Frontal cortex (tissue), 3 donors: ENCODE measurements at regions not wholly inside any gene's neighbourhood (a gene's known extent, or its start where the extent isn't known, plus 50 kb on each side); places are given as distances from the start of the nearest gene placed in this dataset.
A peak's percentile ranks its signal among the peaks of the same experiment; 100 is the strongest.
"Not testable (repeated sequence)": the region's sequence is repeated elsewhere in the genome, so short reads cannot be mapped to it uniquely, and the experiment has no call there.

Source experiments
- DNase-seq, 2 donors: peaks; one replicate each; pipeline ENCODE4 v3.0.0; 2012; ENCODE audit warnings: low spot score in 2 of 2
- FAIRE-seq: peaks from 2 replicates; lab custom pipeline; 2012; peaks lifted over from hg19 to GRCh38; lab: Jason Lieb, UNC
- donor health status: control.
- donor health status: control.
- donor health status: control.

DNA sequence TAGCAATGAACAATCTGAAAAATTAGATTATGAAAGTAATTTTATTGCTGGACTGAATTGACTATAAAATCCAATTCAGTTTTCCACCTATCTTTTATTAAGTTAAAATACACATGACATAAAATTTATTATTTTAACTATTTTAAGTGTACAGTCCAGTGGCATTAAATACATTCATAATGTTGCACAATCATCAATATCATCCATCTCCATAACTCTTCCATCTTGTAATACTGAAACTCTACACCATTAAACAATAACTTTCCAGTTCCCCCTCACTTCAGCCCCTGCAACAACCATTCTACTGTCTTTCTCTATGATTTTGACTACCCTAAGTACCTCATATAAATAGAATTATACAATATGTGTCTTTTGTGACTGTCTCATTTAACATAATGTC is 200.6 kb upstream of the ITGA1 start:
- FAIRE-seq (no peak), DNase-seq (no peak)

- no peak for DNase-seq
- FAIRE-seq = no peak
Measured at GRCh38 chr5:52597625-52598024, 190.1 kb upstream of the ITGA1 start.

- FAIRE-seq (no peak), DNase-seq (no peak)
Measured at GRCh38 chr5:52598968-52599367, 188.7 kb upstream of the ITGA1 start.

GRCh38 chr5:52603778-52604554 is 183.8 kb upstream of the ITGA1 start:
- DNase-seq = no peak
- FAIRE-seq = no peak

DNA sequence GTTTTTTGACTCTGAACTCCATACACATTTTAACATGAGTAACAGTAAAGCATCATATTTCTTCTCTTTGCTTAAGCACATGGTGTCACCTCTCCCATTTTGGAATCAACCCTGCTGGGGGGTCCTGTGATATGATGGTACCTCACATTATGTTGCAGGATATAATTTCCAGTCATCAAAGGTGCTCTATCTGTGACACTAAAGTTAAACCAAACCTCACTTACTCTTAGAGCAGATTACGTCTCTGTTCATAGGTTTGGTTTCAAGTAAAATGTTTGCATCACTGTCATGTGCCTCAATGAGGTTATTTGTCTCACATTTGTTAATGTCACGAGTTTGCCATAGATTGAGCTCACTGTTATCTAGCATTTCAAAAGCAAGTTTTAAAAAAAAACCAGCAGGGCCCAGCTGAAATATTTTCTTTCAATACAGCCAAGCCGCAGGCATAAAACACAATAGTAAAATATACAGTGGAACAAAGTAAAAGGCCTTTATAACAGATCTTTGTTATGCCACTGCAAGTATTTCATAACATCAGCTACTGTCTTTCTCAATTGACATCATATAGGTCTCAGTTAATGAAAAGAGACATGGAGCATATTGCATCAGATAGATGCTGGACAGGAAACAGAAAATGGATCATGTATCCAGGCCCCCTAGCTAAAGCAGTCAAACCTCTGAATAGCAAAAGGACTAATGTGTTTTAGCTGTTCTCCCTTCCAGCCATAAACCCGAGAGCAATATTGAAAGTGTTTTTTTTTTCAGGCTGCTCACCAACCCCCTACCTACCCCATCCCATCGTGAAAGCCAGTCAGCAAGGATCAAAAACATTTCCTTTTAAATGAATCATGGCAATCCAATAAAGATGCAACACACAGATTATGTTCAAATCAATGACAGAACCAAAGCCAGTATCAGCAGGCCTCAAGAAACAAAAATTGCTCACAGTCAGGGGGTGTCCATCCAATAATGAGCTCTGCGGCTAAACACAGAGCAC is 182.1 kb upstream of the ITGA1 start:
- DNase-seq = no peak
- FAIRE-seq = no peak

DNA sequence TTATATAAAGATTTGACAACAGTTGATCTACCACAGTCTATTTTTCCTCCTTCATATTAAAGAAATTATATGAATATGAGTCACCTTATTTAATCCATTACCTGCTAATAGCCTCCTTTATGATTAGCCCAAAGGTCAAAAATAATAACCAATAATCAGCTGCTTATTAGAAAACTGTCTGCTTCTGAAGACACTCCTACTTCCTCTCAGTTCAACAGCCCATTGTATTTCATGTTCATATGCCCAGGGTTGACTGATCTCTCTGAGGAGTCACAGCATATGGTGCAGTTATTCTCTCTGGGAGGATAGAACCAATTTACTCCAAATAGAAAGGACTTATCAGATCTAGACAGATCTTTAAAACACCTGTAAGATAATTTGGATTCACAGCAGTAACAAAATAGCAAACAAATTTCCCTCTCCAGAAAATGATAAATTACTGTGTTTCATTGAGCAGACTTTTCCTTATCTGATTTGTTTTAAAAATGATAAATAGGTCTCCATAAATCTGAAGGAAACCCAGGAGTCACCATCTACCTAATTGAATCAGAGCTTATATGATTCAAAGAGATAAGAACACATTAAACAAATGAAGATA is 180.4 kb upstream of the ITGA1 start:
- DNase-seq (no peak), FAIRE-seq (no peak)

- FAIRE-seq (no peak), DNase-seq (no peak)
Measured at GRCh38 chr5:52620315-52620714, 167.4 kb upstream of the ITGA1 start.

DNA sequence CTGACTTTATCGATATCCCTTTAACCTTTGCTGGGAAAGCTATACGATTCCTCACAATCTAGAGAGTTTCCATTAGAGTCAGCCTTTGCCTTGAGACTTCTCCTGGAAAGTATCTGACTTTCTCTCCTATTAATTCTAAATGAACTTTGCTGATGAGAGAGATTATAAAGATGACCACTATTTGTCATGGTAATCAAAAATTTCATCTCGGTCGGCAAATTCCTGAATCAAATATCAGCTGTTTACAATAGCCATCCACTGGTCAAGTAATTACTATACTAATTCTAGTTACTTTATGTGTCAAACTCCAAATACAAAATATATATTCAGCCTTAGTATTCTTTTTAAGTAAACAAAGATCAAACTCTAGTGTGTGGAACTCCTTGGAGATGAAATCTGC is 164.4 kb upstream of the ITGA1 start:
- FAIRE-seq = no peak
- DNase-seq = no peak

- FAIRE-seq (no peak), DNase-seq (no peak)
Measured at GRCh38 chr5:52624291-52624690, 163.4 kb upstream of the ITGA1 start.

GRCh38 chr5:52626312-52626711 is 161.4 kb upstream of the ITGA1 start:
- FAIRE-seq = no peak

GRCh38 chr5:52627740-52628139 is 160.0 kb upstream of the ITGA1 start:
- DNase-seq (no peak), FAIRE-seq (no peak)

More at GRCh38 chr5:52626312-52626711, 161.4 kb upstream of the ITGA1 start:
- DNase-seq = no peak

GRCh38 chr5:52632281-52632680 is 155.4 kb upstream of the ITGA1 start:
- FAIRE-seq (no peak), DNase-seq (no peak)

- not testable (repeated sequence) for FAIRE-seq, DNase-seq
Measured at GRCh38 chr5:52634171-52634570, 153.5 kb upstream of the ITGA1 start.

- DNase-seq (no peak), FAIRE-seq (no peak)
Measured at GRCh38 chr5:52638732-52639131, 149.0 kb upstream of the ITGA1 start.

- FAIRE-seq = no peak
Measured at GRCh38 chr5:52648726-52649125, 139.0 kb upstream of the ITGA1 start.

GRCh38 chr5:52655163-52655562 is 132.6 kb upstream of the ITGA1 start:
- FAIRE-seq = no peak
- DNase-seq = no peak

More at GRCh38 chr5:52648726-52649125, 139.0 kb upstream of the ITGA1 start:
- DNase-seq = no peak

DNA sequence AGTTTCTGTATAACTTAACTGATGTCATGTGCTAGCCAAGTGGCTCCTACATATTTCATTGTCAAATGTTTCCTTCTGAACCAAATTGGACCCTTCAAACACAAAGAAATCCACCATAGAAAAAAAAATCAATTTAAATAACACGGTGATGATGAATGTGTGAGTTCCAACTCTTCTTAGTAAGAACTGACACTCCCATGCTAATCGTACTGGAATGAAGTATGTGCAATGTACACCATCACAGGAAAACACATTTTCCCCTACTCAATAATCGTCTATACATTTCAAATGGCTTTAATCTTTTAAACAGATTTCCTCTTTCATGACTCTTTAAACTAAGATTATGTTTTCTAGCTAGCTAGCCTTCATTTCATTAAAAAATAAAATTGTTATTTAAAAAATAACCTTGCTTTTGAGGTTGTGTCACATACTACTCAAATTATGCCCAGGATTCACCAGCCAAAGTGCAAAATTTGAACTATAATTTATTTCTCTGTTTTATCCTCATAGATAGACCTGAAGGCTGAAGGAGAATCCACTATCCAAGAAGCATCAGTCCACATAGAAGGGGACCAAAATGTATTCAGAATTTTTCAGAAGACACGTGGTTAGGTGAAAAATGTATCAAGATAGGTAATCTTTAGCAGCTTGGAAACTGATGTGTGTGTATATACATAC is 131.0 kb upstream of the ITGA1 start:
- FAIRE-seq (no peak), DNase-seq (no peak)

DNA sequence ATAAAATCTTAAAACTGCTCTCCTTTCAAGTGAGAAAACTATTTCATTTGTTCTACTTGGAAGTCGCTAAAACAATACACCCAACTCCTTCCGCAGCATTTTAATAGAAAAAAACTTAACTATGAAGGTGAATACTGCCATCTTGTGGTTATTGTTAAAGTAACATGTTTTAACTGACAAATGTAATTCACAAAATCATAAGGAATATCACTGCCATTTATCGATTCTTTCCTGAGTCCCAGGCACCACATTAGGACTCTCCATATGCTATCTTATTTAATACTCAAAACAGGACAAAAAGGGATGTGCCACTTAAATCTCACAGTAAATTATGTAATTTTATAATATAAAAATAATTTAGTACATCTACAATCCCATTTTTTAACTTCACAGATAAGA is 130.5 kb upstream of the ITGA1 start:
- FAIRE-seq = peak; percentile 93

DNA sequence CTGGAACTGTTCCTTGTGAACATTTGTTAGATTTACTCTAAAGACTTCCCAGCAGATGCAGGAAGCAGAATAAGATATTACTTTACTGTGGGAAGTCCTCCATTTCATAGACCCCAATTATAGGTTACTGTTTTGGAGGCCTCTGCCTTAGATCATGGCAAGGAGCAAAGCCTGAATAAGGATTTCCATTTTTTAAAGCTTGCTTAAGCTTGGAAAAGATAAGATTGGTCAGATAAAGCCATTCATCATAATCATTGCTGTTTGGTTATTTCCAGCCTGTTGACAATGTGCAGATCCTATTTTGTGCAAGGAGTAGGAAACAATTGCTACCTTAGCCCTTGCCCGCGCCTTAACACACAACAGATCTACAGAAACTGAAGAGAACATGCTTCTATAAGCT is 129.5 kb upstream of the ITGA1 start:
- DNase-seq (no peak), FAIRE-seq (no peak)

More for the DNA sequence above, 130.5 kb upstream of the ITGA1 start:
- peak; percentile 3 to 22 for DNase-seq

GRCh38 chr5:52660621-52661020 is 127.1 kb upstream of the ITGA1 start:
- FAIRE-seq (no peak), DNase-seq (no peak)
